Superior temporal gyrus (tissue), 1 donor: ENCODE measurements at regions not wholly inside any gene's neighbourhood (a gene's known extent, or its start where the extent isn't known, plus 50 kb on each side); places are given as distances from the start of the nearest gene placed in this dataset.

ENCODE experiments used
- DNase-seq: peaks from one replicate; pipeline ENCODE4 v3.0.0-alpha.2; 2016; ENCODE audit errors: extremely low spot score

DNA sequence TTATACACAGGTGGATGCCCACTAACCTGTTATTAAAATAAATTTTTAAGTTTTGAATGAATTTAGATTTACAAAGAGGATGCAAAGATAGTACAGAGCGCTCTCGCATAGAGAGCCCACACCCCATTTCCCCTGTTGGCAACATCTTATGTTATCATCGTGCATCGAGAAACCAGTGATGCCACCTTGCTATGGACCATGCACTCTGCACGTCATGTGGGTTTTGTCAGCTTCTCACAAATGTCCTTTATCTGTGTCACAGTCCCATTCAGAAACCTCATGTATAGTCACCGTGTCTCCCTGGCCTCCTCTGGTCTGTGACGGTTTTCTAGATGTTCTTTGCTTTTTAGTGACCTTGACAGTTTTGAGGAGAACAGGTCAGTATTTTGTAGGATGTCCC lies 60.0 kb downstream of the ING1 start:
- DNase-seq: no peak

DNA sequence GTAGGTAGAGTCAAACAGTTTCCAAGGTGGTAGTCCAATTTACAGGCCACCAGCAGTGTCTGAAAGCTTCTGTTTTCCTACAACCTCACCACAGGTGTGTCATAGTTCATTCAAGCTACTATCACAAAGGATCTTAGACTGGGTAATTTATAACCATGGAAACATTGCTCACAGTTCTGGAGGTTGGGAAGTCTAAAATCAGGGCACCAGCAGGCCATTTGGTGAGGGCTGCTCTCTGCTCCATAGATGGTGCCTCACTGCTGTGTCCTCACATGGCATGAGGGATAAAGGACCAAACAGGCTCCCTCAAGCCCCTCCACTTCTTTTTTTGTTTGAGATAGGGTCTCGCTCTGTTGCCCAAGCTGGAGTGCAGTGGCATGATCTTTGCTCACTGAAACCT lies 60.6 kb downstream of the ING1 start:
- no peak for DNase-seq

- no peak for DNase-seq
Observed at GRCh38 chr13:110774490-110774889, 61.0 kb downstream of the ING1 start.

GRCh38 chr13:110775576-110775975 lies 62.1 kb downstream of the ING1 start:
- DNase-seq: no peak

GRCh38 chr13:110777251-110777820 lies 63.8 kb downstream of the ING1 start:
- no peak for DNase-seq

DNA sequence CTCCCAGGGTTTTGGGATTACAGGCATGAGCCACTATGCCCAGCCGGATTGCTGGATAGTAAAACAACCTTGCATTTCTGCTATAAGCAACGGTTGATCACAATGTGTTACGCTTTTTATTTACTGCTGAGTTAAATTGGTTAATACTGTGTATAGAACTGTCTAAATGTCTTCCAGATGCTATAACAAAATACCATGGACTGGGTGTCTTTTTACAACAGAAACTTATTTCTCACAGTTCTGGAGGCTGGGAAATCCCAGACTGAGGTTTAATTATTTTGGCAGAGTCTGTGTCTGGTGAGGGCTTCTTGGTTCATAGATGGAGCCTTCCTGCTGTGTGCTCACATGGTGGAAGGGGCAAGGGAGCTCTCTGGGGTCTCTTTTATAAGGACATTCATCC lies 65.5 kb downstream of the ING1 start:
- no peak for DNase-seq

GRCh38 chr13:110780422-110780821 lies 66.9 kb downstream of the ING1 start:
- no peak for DNase-seq

DNA sequence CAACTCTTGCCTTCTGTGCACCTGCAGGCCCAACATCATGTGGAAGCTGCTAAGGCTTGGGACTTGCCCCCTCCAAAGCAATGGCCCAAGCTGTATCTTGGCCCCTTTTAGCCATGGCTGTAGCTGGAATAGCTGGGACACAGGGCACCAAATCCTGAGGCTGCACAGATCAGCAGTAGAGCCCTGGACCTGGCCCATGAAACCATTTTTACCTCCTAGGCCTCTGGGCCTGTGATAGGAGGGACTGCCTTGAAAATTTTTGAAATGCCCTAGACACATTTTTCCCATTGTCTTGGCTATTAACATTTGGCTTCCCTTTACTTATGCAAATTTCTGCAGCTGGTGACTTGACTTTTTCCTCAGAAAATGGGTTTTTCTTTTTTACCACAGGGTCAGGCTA lies 68.7 kb downstream of the ING1 start:
- DNase-seq: no peak

DNA sequence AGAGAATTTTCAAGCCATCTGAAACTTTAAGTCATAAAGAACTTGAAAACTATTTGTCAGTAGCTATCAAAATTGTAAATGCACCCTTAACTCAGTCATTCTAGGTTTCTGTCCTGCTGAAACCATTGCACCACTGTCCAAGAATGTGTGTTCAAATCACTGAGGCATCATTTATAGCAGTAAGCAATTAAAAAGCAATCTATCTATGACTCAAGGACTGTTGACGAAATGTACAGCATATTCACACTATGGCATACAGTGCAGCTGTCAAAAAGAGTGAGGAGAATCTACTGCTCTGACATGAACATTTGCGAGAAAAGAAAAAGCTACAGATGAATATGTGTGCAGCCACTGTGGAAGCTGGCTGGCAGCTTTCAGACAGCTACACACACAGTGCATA lies 71.2 kb downstream of the ING1 start:
- DNase-seq: no peak

DNA sequence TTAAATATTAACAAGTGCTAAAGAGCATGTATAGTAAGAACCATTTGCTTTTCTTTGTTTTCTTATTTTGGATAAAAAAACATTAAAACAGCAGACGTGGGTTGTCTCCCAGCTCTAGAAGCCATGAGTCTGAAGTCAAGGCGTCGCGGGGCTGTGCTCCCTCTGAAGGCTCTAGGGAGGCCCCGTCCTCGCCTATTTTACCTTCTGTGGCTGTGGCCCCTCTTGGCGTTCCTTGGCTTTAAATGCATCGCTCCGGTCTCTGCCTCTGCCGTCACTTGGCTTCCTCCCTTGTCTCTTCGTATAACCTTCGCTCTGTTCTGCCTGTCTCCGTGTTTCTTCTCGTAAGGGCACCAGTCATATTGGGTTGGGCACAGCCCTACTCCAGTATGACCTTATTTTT lies 75.3 kb downstream of the ING1 start:
- no peak for DNase-seq

DNA sequence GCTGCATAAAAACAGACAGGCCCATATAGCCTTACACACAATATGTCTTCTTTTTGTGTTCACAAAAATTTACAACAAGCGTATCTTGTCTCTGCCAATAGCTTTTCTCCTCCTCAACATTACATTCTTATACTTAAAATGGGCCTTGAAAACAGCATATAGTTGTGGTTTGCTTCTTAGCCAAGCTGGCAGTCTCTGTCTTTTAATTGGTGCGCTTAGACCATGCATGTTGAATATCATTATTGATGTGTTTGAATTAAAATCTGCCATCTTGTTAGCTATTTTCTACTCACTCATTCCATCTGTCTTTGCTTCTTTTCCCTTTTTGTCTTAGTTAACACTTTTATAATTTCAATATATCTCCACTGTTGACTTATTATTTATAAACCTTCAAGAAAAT lies 76.4 kb downstream of the ING1 start:
- DNase-seq: no peak

- no peak for DNase-seq
Observed at GRCh38 chr13:110790371-110790770, 76.9 kb downstream of the ING1 start.

GRCh38 chr13:110794209-110794608 lies 80.7 kb downstream of the ING1 start:
- DNase-seq: no peak

DNA sequence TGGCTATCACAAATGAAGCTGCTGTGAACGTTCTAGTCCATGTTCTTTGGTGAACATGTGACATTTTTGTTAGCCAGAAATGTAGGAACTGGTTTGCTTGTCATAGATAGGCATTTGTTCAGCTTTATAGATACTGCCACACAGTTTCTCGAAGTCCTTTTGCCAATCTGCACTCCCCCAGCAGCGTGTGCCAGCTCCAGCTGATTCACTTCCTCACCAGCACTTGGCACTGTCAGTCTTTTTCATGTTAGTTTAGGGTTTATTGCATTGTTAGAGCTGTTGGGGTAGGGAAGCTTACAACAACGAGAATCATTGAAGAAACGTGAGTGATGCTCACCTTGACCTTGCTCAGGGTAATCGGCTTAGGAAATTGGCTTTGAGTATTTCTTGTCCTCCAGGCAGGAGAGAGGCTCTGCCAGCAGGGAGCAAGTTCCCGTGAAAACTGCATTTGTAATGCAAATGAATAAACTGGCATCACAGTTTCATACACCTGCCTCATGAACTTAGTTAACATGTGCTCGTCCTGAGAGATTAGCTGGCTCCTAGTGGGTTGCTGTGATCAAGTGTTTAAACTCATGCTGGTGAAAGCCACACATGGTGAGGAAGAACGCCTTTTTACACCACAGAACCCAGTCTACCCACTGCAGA lies 83.9 kb downstream of the ING1 start:
- no peak for DNase-seq

GRCh38 chr13:110798081-110798994 lies 84.8 kb downstream of the ING1 start:
- DNase-seq: no peak

- peak; percentile 40 for DNase-seq
Observed at GRCh38 chr13:110799246-110800236, 86.0 kb downstream of the ING1 start.

DNA sequence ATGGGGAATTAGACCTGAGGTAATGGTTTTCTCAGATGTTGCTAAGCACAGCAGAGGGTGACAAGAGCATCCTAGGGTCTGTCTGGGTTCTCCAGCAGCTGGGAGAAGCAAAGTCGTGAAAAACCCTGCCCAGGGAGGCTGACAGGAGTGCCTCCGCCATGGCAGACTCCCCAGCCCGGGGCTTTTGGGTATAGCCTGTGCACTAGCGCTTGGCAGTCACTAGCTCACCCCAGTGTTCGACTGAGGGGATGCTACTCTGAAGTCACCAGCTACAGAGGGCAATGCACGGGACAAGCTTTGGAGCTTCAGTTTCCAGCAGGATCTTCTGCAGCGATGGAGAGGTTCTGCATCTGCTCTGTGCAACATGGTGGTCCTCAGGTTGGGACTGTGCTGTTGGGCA lies 87.5 kb downstream of the ING1 start:
- DNase-seq: no peak

DNA sequence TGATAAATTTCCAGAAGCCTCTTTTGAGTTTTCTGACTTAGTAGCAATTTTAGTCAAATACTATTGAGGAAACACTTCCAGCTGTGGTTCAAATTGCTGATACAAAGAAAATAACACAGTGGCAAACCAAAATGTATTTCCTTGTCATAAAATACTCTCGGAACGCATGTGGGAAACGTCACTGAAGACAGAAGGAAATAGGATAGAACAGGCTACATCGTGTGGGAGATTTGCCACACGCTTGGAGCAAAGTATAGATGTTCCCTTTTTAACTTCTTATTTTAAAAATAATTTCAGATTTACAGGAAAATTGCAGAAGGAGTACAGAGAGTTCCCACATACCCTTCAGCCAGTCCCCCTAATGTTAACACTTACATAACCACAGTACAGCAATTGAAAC lies 88.8 kb downstream of the ING1 start:
- no peak for DNase-seq

DNA sequence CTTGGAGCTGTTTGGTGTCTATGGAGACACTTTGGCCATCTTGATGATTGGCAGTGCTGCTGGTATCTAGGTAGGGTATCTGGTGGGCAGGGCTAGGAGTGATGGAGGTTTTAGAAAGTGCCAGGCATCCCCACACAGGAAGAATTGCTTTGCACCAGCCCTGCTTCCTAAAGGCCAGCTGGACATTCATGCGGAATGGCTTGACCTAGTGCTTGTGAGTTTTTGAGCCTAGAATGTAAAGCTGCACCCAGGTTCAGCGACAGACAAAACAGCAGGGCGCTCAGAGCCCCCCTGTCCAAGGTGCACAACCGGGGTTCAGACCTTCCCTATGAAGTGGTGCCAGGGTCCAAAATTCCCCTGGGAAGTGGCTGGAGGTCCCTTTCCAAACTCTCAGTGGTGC lies 93.1 kb downstream of the ING1 start:
- no peak for DNase-seq

DNA sequence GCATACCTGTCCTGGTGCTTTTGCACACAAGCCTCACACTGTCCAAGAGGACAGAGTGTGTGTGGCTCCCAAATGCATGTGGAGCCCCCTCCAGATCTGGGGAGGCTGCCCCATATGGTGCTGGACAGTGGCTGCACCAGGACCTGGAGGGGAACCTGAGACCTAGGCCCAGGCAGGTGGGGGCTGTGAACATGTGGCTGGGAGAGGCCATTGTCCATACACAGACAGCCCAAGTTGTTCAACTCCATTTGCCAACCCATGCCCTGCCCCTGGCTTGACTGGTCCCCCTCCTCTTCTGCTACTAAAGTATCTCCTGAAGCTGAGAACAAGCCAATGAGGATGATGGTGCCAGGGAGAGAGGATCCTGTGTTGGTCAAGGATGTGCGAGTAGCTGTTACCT lies 94.0 kb downstream of the ING1 start:
- no peak for DNase-seq

- DNase-seq: no peak
Observed at GRCh38 chr13:110808138-110808537, 94.6 kb downstream of the ING1 start.
